GM12878 (cell line): ENCODE measurements at regions not wholly inside any gene's neighbourhood (a gene's known extent, or its start where the extent isn't known, plus 50 kb on each side); places are given as distances from the start of the nearest gene placed in this dataset.
"Not testable (repeated sequence)": the region's sequence is repeated elsewhere in the genome, so short reads cannot be mapped to it uniquely, and the experiment has no call there.

Source experiments
- ATAC-seq: fragments of 200-7000 bp; cut with Tn5 transposase; 3 replicates; pipeline ENCODE4 v1.9.1; 2020; ENCODE audit warnings: mild to moderate bottlenecking, moderate library complexity
- BruUV-seq: library from RNA; stranded (reverse); fragments of 400-500 nt; replicated peaks from 2 replicates; lab custom pipeline; 2021; lab: Mats Ljungman, UMichigan
- CTCF ChIA-PET: fragments of 300-600 bp; sonication (Branson Sonifier 250); formaldehyde crosslinking; extraction: SDS; loops from one replicate; lab custom pipeline; 2021; ENCODE audit warnings: inconsistent platforms; lab: Yijun Ruan, JAX
- POLR2A ChIA-PET: fragments of 350-600 bp; formaldehyde crosslinking; extraction: SDS; loops from one replicate; lab custom pipeline; 2021; ENCODE audit warnings: inconsistent platforms; lab: Charles Lee
- RAD21 ChIA-PET: fragments of 300-600 bp; sonication (Branson Sonifier 250); formaldehyde crosslinking; loops from one replicate; lab custom pipeline; 2023; ENCODE audit warnings: antibody characterized with exemption; ENCODE audit not compliant: unreplicated experiment; lab: Charles Lee
- SMC1A ChIA-PET: fragments of 300-600 bp; sonication (Branson Sonifier 250); formaldehyde crosslinking; loops from one replicate; lab custom pipeline; 2023; ENCODE audit not compliant: unreplicated experiment, uncharacterized antibody; lab: Charles Lee
- DNase-seq: peaks from one replicate; pipeline ENCODE4 v3.0.0-alpha.2; 2011; ENCODE audit warnings: low read depth, low spot score
- FAIRE-seq: peaks from 3 replicates; lab custom pipeline; 2011; peaks lifted over from hg19 to GRCh38; lab: Jason Lieb, UNC
- H2AFZ ChIP-seq: 2 replicates; pipeline ENCODE4 v1.6.0; 2011; ENCODE audit warnings: low read depth, low read length, control low read depth; ENCODE audit not compliant: control insufficient read depth
- H3K27ac ChIP-seq: 2 replicates; pipeline ENCODE4 v1.5.1; 2011; ENCODE audit warnings: control low read depth; ENCODE audit not compliant: control insufficient read depth, insufficient read depth
- H3K27me3 ChIP-seq, 2 experiments: replicated peaks in 1 of 2; 2 replicates each; pipeline versions ENCODE4 v1.6.0 to v1.6.1; 2011; ENCODE audit warnings: low read length in 1 of 2; ENCODE audit not compliant: control insufficient read depth in 2 of 2, insufficient read depth in 2 of 2
- H3K36me3 ChIP-seq, 2 experiments: 2 replicates each; pipeline ENCODE4 v1.5.1; 2011; ENCODE audit warnings: low read length in 1 of 2; ENCODE audit not compliant: control insufficient read depth in 2 of 2, insufficient read depth in 2 of 2
- H3K4me1 ChIP-seq: 2 replicates; pipeline ENCODE4 v1.6.1; 2011; ENCODE audit warnings: mild to moderate bottlenecking, low read length, moderate library complexity, mixed read lengths; ENCODE audit not compliant: control insufficient read depth, insufficient read depth
- H3K4me2 ChIP-seq: 2 replicates; pipeline ENCODE4 v1.6.0; 2011; ENCODE audit warnings: control low read depth; ENCODE audit not compliant: control insufficient read depth, insufficient read depth
- H3K4me3 ChIP-seq: fragments of 200-600 bp; sonication (generic); 2 replicates; pipeline ENCODE4 v1.5.1; 2016
- H3K79me2 ChIP-seq: 2 replicates; pipeline ENCODE4 v1.6.0; 2011; ENCODE audit warnings: low read length; ENCODE audit not compliant: control insufficient read depth, insufficient read depth
- H3K9ac ChIP-seq: 2 replicates; pipeline ENCODE4 v1.8.0; 2011; ENCODE audit warnings: low read length, control low read depth, mixed read lengths; ENCODE audit not compliant: control insufficient read depth, insufficient read depth
- H3K9me3 ChIP-seq: replicated peaks from 3 replicates; pipeline ENCODE4 v1.5.1; 2011; ENCODE audit warnings: mild to moderate bottlenecking, low read length; ENCODE audit not compliant: control insufficient read depth, insufficient read depth
- H4K20me1 ChIP-seq: 2 replicates; pipeline ENCODE4 v1.6.0; 2011; ENCODE audit not compliant: control insufficient read depth, insufficient read depth
- HDGF ChIP-seq: fragments of 450-650 bp; IDR thresholded peaks from 2 replicates; pipeline ENCODE4 v1.6.1; 2016; ENCODE audit warnings: antibody characterized with exemption
- IRF4 ChIP-seq: IDR thresholded peaks from 2 replicates; pipeline ENCODE4 v1.6.1; 2011; ENCODE audit warnings: low read depth, low read length
- IRF5 ChIP-seq: fragments of 450-650 bp; IDR thresholded peaks from 2 replicates; pipeline ENCODE4 v1.6.1; 2017; ENCODE audit warnings: borderline replicate concordance
- MLLT1 ChIP-seq: fragments of 450-650 bp; IDR thresholded peaks from 2 replicates; pipeline ENCODE4 v1.6.1; 2016; ENCODE audit warnings: mild to moderate bottlenecking
- RAD21 ChIP-seq: IDR thresholded peaks from 2 replicates; pipeline ENCODE4 v1.6.1; 2011; ENCODE audit warnings: mild to moderate bottlenecking, low read depth, low read length, moderate library complexity; ENCODE audit not compliant: insufficient read depth
- WGBS: methylation state at CpG from one replicate; pipeline ENCODE4 v1.1.6; 2016; ENCODE audit warnings: low lambda C conversion rate; ENCODE audit not compliant: insufficient replicate concordance, insufficient coverage; ENCODE audit errors: missing lambda C conversion rate; 5-methylcytosine and 5-hydroxymethylcytosine counted together
- in situ Hi-C: fragments of 300-500 bp; cut with MboI; formaldehyde crosslinking; loops from 9 replicates; pipeline ENCODE4 v1.14.3; 2018; ENCODE audit warnings: mixed read lengths
- intact Hi-C: fragments of 100-400 bp; cut with micrococcal nuclease; formaldehyde crosslinking; loops from one replicate; pipeline ENCODE4 v1.14.2; 2022; ENCODE audit not compliant: unreplicated experiment

- no peak for TF ChIP-seq RAD21
These were observed 217.9 kb downstream of the RHOU start (continued) for GRCh38 chr1:228953207-228953606.

GRCh38 chr1:228953808-228954207, 218.5 kb downstream of the RHOU start:
- WGBS, result 41% methylated on average over 11 of the region's 11 CpGs

GRCh38 chr1:228955691-228956090, 220.4 kb downstream of the RHOU start:
- TF ChIP-seq IRF5 (no peak), HDGF (no peak), IRF4 (no peak), MLLT1 (no peak)
- in situ Hi-C loops (no loop called here), intact Hi-C loops (no loop called here)
- RAD21 ChIA-PET, result no interaction called here
- POLR2A ChIA-PET, result no interaction called here
- FAIRE-seq (no peak), ATAC-seq (no peak), DNase-seq (no peak)
- H3K79me2 ChIP-seq, result no peaks in the 10 kb centered on the region
- H4K20me1 ChIP-seq, result no peaks in the 10 kb centered on the region
- SMC1A ChIA-PET, result interaction anchor here (1.8 kb wide), 1 partner anchor 114 kb away, joined by 3 read pairs; no protein-coding TSS in a partner anchor
- H3K36me3 ChIP-seq, result no peaks in the 10 kb centered on the region
- CTCF ChIA-PET, result interaction anchor here (0.6 kb wide), 1 partner anchor 221 kb away, joined by 3 read pairs; no protein-coding TSS in a partner anchor
- H3K4me1 ChIP-seq, result no peaks in the 10 kb centered on the region
- no peak overlapping the region for H2AFZ ChIP-seq
- H3K4me3 ChIP-seq, result no peak overlapping the region
- H3K4me2 ChIP-seq, result no peak overlapping the region
- 55% methylated on average over 1 of the region's 1 CpG for WGBS
- H3K27ac ChIP-seq, result no peak overlapping the region
- H3K9me3 ChIP-seq, result no peaks in the 10 kb centered on the region
- no peak overlapping the region for H3K9ac ChIP-seq
- no peaks in the 10 kb centered on the region; a peak in 2 of 4 replicates for H3K27me3 ChIP-seq
- no TSS peak for BruUV-seq

More at GRCh38 chr1:228953808-228954207, 218.5 kb downstream of the RHOU start:
- H3K4me1 ChIP-seq, DNase-seq, H3K79me2 ChIP-seq, SMC1A ChIA-PET, H3K9me3 ChIP-seq, FAIRE-seq, H4K20me1 ChIP-seq, in situ Hi-C loops, ATAC-seq, RAD21 ChIA-PET, H3K27ac ChIP-seq, H2AFZ ChIP-seq, H3K9ac ChIP-seq, H3K4me3 ChIP-seq, CTCF ChIA-PET, H3K27me3 ChIP-seq, H3K4me2 ChIP-seq, POLR2A ChIA-PET, BruUV-seq, H3K36me3 ChIP-seq, intact Hi-C loops: not testable (repeated sequence)
